Eye (tissue), 1 donor: ENCODE measurements at regions not wholly inside any gene's neighbourhood (a gene's known extent, or its start where the extent isn't known, plus 50 kb on each side); places are given as distances from the start of the nearest gene placed in this dataset.
A peak's percentile ranks its signal among the peaks of the same experiment; 100 is the strongest.
"Not testable (repeated sequence)": the region's sequence is repeated elsewhere in the genome, so short reads cannot be mapped to it uniquely, and the experiment has no call there.

Source experiments
- DNase-seq: peaks from one replicate; pipeline ENCODE4 v3.0.0-alpha.2; 2015

DNA sequence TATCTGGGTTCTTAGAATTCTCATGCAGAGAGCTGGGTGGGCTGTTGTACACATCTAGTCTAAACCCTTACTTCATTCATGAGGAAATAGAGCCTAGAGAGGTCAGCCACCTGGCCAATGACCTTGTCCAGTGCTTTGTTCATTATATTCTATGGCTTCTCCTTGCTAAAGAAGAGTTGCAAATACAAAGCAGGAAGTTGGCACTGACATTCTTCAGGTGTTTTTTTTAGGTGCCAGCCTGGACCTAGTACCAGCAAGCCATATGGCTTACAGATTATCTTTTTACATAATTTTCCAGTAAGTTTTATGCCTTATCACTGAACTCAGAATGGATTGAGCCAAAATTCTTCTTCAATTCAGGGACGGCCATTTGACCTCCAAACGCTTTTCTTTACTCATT is 54.7 kb upstream of the PGM2 start:
- DNase-seq: no peak

DNA sequence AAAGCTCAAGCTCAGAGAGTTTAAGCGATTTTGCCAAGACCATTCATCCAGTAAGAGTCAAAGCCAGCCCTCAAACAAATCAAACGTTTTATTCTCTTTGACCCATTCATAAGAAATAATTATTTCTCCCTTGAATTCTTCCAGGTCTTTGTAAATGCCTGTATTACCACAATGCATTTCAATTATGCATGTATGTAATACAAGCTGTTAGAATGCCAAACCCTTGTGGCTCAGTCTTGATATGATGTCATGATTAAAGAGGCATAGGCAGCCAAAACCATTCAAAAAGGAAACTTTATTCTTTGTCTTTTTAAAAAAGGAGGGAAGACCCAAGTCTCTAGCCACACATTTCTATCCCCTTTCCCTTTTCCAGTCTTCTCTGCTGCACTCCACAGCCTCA is 56.5 kb upstream of the PGM2 start:
- no peak for DNase-seq

DNA sequence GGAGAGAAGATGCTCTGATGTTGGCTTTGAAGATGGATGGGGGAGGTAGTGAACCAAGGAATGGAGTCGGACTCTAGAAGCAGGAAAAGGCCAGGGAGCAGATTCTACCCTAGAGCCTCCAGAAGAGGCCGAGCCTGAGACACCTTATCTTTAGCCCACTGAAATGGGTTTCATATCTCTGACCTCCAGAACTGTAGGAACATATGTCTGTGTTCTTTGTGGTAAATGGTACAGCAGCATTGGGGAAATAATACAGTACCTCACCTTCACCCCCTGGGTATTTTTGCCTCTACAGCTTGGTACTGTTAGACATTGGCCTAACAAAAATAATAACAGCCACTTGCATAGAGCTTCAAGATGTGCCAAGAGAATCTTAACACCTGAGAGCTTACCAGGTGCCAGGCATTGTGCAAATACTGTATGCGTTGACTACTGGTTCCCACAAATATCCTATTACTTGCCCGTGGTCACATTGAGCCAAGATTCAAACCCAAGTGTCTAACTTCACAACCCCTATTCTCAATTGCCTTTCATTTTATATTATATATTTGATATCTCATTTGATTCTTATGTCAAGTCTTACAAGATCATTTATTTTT is 57.0 kb upstream of the PGM2 start:
- DNase-seq: no peak

DNA sequence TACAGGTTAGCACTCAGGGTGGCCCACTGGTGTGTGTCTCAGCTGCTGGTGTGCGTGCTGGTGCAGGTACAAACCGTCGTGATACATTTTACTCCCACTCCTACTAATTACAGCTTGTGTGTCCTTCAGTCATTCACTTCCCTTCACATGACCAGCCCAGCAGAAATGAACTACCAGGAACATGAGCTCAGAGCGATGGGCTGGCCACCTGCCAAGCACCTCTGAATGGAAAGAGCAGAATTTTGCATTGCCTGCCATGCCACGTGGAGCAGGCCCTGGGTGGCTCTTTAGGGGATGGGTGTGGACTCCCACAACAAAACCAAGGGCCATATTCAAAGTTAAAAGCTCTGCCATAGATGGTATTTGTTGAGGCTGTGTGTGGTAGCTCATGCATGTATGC is 58.9 kb upstream of the PGM2 start:
- DNase-seq: peak; percentile 19

DNA sequence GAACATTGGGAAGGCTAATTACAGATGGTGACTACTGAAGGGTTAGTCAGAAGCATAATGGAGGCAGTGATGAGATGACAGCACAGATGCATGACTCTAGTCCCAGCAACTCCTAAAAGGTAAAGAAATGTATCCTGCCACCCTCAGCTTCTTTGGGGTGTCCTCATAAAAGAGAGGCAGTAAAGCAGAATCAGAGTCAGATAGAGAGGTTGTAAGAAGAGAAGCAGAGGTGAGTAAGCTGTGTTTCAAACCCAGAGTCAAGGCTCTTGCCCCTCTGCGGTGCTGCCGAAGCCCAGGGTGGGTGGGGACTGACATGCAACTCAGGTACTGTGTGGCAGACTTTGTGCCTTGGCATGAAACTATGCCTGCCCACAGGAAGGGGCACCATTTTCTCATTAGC is 59.5 kb upstream of the PGM2 start:
- DNase-seq: no peak

DNA sequence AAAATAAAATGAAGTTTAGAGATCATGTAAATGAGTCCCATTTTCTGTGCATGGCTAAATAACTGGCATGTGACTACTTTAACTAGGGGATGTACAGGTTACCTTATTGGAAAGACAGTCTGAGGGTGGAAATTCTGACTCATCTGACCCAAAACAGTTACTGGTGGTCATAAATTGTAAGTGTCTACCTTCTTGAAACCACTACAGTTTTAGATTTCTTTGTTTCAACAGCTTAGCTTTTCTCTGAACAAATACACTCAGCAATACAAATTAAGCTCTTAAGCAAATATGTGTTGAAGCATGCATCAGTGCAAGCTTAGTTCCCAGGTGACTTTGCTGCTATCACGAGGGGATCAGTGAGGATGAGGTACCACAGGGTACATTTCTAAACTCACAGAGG is 60.7 kb upstream of the PGM2 start:
- DNase-seq: no peak

DNA sequence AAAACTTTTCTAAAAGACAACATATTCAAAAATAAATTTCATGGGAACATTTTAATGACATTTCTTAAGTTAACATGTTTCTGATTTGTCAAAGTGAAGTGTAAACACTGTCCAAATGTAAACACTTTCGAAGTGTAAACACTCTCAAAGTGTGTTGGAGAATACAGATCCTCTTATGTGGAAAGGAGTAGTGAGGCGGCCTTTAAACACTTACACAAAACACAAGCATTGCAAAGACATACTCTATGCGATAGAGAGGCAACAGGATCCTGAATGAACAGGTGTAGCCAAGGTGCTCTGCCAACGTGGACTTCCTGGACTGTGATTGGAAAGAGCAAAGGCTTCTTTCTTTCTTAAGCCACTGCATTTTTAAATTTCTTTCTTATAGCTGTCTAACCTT is 62.7 kb upstream of the PGM2 start:
- no peak for DNase-seq

DNA sequence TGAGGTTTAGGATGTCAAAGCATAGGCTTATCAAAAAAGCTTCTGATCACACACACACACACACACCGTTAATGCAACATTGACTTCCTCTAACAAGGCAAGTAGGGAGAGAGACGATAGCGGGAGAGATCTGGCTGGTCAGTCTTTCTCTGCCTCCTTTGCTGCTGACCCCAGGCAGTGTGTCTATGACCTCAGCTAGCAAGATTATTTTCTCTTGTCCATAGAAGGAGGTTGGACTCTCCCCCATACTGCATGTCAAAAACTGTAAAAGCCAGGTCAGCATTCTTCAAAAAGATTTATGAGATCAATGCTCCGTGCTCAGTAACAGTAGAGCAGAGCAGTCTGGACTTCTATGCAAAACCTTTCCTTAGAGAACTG is 63.5 kb upstream of the PGM2 start:
- no peak for DNase-seq

DNA sequence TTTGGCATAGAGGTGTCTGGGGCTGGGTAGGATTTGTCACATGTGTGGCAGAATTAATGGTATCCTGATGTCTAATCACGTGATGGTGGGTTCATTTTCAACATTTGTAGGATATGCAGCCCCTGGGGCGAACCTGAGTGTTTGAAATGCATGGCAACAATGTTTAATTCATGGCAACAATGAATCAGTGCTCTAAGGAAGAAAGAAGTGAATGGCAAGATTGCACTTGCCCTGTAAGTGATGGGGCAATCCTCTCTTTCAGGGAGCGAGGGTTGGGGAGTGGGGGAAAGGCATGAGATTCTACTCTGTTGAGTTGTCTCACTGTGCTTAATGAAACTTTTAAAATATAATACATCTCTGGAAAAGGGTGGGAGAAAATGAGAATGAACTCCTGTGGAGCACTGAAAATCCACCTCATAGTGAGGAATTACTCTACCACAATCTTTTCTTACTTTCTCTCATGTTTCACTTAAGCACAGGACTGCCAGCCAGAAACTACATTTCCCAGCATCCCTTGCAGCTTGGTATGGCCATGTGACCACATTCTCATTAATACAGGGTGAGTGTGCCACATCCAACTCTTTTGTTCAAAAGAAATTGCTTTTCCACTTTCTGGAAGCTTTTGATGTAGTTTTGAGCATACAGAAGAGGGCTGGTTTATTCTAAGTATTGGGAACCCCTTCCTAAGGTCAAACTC is 64.0 kb upstream of the PGM2 start:
- no peak for DNase-seq

DNA sequence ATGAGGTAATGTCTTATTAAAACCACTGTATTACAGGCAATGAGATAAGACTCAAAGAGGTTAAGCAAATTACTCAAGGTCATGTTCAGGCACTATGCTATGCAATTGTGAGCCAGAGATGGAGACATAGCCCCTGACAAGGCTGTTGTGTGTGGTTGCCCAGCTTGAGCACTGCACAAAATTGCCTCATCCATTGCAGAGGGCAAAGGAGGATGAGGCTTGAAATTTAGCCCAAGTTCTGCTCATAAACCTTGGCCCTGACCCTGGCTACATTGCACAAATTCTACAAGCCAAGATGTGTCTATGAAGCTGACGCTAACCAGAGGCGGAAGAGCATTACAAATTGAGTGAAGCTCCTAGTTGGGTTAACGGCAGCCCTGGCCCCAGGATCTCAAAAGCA is 65.6 kb upstream of the PGM2 start:
- DNase-seq: no peak

DNA sequence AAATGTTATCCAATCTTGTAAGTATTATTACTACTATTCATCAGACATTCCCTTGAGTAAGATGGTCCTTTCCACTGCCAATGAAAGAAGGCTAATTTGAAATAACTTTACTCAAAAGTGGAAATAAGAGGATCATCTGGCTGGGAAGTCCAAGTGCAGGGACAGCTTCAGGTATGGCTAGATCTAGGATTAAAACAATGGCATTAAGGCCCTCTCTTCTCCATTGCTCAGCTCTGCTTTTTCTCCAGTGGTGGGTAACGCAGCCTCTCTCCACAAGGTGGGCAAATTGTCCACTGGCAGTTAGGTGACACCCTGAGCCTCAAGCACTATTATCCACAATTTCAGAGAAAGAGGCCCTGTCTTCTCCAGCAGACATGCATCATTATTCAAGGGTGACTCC is 66.7 kb upstream of the PGM2 start:
- DNase-seq: no peak

DNA sequence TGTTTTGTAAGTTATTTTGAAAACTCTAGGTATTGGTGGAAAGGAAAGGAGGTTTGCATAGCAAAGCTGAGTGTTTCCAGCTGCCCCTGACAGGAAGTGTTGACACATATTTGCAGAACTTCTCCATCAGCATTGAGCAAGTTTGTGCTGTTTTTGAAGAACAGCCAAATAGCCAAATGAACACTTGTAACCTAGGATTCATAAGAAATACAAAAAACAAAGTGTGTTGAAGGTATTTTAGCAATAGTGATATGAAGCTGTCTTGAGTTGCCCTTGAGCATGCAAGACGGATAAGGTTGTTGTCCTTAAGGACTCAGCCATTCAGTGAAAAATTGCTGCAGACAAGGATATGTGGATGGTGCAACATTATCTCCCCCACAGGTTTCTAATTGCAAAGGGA is 68.3 kb upstream of the PGM2 start:
- DNase-seq: no peak

DNA sequence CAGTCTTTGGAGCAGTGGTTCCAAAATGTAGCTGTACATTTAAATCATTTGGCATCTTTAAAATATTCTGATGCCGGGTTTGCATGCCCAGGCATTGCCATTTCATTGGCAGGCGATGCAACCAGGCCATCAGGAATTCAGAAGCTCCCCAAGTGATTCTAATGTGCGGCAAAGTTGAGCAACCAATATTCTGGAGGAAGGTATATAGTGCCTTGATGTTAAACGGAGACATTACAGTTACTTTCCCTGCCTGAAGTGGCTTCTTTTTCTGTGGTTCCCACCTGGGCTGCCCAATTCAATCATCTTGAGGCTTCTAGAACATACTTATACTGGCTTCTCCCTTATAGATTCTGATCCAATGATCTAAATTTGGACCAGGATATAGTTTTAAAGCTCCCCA is 68.7 kb upstream of the PGM2 start:
- DNase-seq: no peak

DNA sequence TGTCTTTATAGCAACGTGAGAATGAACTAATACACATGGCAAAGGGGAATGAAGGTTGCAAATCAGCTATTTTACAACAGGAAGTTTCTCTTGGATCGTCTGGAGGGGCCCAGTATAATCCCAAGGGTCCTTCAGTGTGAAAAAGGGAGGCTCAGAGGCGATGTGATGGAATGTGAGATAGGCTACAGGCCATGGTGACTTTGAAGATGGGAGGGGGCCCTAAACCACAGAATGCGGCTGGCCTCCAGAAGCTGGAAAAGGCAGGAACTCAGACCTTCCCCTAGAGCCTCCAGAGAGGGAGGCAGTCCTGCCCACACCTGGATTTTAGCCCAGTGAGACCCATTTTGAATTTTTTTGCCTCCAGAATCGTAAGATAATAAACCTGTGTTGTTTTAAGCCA is 69.4 kb upstream of the PGM2 start:
- DNase-seq: no peak

DNA sequence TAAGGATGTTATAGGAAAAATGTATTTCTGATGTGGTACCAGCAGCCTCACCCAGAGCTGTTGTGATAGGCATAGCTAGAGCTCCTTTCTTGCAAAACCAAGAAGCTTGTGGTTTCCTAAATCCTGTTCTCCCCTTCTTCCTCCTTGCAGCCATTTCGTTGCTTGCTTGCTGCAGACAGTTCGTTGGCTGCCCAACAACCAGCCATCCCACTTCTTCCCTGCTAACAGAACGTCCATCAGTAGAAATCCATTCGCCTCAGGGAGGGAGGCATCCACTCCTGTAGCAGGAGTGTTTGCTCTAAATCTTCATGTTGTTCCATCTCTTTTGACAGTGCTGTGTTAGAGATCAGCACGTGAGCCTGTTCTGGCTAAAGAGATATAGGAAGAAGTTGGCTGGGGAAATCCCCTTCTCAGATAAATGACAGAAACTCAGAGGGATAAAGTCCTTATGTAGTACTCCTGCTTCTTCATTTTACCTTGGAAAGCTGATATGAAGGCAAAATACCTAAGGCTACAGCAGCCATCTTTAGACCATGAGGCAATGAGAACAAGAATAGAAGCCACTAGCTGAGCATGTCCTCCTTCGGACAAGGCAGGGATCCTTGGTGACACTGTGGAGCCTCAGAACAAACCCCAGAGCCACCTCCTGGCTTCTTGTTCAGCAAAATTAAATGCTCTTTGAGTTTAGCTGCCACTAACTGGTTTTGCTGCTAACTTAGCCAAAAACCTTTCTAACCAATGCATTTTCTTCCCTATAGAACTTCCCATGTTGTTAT is 68.4 kb upstream of the RELL1 start:
- DNase-seq: no peak

DNA sequence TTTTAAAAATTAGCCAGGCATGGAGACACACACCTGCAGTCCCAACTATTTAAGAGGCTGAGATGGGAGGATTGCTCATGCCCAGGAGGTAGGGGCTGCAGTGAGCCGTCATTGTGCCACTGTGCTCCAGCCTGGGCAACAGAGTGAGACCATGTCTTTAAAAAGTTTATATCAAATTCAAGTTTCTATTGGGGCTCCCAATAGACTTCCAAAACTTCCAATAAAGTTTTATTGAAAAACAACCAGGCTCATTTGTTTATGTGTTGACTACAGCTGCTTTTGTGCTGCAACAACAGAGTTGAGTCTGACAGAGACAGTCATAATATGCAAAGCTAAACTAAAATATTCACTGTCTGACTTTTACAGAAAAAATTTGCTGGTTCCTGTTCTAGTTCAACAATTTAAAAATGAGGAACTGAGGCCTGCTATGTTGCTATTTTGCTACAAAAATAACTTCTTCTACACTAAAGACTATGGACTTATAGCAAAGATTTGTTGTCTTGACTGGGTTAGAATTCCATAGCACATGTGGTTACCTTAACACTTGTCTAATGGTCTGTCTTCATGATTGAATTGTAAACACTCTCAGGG is 63.3 kb upstream of the RELL1 start:
- DNase-seq: no peak

DNA sequence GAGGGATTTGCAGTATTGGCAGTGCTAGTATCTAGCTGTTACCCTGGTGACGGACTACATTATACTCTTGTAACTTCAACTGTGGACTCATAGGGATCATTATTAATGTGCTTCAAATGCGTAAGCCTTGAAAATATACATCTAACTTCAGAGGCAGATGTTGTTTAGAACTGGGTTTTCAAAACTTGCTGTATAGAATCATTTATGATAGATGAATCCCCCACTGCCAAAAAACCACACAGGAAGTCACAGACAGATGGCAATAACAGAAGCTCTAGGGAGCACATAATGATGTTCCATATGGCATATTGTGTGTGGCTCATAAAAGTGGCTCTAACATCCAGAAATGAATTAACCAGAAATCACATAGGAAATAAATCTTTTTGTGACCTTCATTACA is 62.3 kb upstream of the RELL1 start:
- peak; percentile 42 for DNase-seq

DNA sequence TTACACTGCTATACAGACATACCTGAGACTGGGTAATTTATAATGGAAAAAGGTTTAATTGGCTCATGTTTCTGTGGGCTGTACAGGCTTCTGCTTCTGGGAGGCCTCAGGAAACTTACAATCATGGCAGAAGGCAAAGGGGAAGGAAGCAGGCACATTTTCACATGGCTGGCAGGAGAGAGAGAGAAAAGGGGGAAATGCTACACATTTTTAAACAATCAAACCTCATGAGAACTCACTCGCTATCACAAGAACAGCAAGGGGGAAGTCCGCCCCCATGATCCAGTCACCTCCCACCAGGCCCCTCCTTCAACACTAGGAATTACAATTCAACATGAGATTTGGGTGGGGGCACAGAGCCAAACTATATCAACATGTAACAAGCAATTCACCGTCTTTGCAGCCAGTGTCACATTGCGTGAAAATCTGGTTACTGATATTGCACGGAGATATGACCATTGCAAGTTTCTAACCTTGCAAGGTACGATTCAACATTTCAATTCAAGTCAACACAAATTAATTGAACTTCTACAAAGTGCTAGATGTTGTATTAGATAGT is 61.7 kb upstream of the RELL1 start:
- DNase-seq: no peak

DNA sequence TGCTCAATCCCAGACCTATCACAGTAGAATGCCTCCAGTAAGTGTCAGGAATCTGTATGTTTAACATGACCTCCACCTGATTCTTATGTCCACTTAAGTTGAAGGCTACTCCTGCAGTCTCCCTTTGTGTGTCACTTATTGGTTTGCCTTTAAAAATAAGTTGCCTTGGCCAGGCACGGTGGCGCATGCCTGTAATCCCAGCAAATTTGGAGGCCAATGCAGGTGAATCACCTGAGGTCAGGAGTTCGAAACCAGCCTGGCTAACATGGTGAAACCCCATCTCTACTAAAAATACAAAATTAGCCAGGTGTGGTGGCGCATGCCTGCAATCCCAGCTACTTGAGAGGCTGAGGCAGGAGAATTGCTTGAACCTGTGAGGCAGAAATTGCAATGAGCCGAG is 60.7 kb upstream of the RELL1 start:
- DNase-seq: not testable (repeated sequence)

DNA sequence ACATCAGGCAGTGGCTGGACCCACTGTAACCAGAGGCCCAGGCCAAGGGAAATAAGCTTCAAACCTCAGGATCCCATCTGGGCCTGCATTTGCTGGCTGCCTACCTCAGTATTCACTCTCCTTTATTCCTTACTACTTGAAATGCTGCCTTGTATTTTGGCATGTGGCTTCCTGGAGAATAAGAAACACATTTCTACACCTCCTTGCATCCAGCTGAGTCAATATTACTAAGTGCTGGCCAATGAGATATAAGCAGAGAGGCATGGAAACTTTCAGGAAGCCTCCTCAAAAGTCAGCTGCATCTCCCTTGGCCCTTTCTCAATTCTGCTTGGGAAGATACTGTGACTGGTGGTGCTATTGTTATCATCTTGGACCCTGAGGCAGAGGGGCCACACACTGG is 59.8 kb upstream of the RELL1 start:
- no peak for DNase-seq

DNA sequence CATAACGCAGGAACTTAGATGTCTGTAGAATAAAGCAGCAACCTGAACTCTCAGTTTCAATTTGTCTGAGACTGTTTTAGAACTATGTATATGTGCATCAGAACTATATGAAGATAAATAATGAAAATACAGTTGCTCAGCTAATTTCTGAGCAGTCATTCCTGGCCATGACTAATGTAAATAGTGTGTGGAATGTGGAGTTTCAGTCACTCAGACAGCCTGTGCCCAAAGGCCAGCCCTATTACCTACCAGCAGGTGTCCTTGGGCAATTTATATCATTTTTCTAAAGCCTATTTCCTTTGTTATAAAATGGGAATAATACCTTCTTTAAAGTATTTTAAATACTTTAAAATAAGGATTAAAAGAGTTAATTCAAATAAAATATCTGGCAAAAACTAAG is 56.0 kb upstream of the RELL1 start:
- no peak for DNase-seq

DNA sequence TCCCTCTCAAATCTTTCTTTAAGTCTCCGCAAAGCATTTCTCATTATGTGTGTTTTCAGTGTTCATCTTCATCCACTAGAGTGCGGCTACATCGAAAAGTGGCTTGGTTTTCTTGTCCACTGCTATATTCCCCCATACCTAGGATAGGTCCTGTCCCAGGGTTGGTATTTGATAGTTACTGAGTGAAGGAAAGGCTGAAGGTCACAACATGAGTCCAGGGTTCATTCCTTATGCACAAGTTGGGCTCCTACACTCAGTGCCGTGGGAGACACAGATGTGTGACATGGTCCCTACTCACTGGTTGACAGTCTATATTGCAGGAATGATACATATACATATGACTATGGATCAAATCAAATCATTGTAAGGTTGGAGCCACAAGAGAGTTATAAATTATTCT is 55.4 kb upstream of the RELL1 start:
- DNase-seq: no peak

DNA sequence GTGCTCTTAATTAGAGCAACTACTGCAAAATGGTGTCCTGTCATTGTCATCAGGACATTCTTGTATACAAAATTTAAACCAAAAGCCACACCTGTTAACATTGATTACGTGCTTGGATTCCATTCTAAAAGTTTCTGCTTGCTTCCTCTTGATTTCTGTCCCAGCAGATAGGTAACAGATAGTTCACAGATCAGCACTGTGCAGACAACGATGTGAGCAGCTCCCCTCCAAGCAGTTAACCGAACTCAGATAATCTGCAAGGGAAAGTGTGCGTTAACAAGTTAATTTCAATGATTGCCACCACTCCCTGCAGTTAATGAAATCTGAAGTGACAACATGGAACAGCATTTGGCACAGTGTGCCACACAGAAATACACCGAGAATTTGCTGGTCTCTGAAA is 54.4 kb upstream of the RELL1 start:
- DNase-seq: no peak

DNA sequence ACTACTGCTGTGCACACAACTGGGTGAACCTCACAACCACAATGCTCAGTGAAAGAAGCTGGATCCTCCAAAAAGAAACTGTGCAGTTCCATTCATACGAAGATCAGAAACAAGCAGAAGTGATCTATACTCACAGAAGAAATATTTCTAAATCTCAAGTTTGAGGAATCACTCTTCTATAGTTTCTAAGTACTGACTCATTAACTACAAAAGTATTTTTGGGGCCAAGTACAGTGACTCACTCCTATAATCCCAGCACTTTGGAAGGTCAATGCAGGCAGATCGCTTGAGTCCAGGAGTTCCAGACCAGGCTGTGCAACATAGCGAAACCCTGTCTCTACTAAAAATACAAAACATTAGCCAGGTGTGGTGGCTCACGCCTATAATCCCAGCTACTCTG is 51.3 kb upstream of the RELL1 start:
- DNase-seq: no peak
